H1 (cell line): ENCODE measurements at regions not wholly inside any gene's neighbourhood (a gene's known extent, or its start where the extent isn't known, plus 50 kb on each side); places are given as distances from the start of the nearest gene placed in this dataset.

Source experiments
- CTCF ChIA-PET: fragments of 300-600 bp; sonication (Branson Sonifier 250); formaldehyde crosslinking; loops from one replicate; lab custom pipeline; 2021; ENCODE audit not compliant: partially characterized antibody; lab: Charles Lee
- POLR2A ChIA-PET: fragments of 300-600 bp; sonication (Branson Sonifier 250); formaldehyde crosslinking; loops from one replicate; lab custom pipeline; 2021; ENCODE audit warnings: inconsistent platforms; ENCODE audit not compliant: partially characterized antibody; lab: Charles Lee
- DNase-seq, 2 experiments: peaks; one replicate each; pipeline versions ENCODE4 v3.0.0 to v3.0.0-alpha.2; 2010 to 2022; ENCODE audit warnings: low spot score in 2 of 2, low read depth in 1 of 2, mixed read lengths in 1 of 2
- FAIRE-seq: peaks from 2 replicates; lab custom pipeline; 2011; peaks lifted over from hg19 to GRCh38; lab: Jason Lieb, UNC
- H2AFZ ChIP-seq: 2 replicates; pipeline ENCODE4 v1.8.1; 2012; ENCODE audit warnings: low read length, inconsistent platforms
- H2AK5ac ChIP-seq: 2 replicates; pipeline ENCODE4 v1.6.1; 2013; ENCODE audit warnings: low read depth, low read length
- H2BK120ac ChIP-seq: replicated peaks from 2 replicates; pipeline ENCODE3; 2013; ENCODE audit warnings: low read depth, low read length, inconsistent platforms
- H2BK12ac ChIP-seq: 2 replicates; pipeline ENCODE4 v1.6.1; 2013; ENCODE audit warnings: low read depth, low read length
- H2BK15ac ChIP-seq: 2 replicates; pipeline ENCODE4 v1.6.1; 2013; ENCODE audit warnings: low read length
- H2BK20ac ChIP-seq: 2 replicates; pipeline ENCODE4 v1.6.1; 2013; ENCODE audit warnings: low read length
- H2BK5ac ChIP-seq: 2 replicates; pipeline ENCODE4 v1.6.1; 2013; ENCODE audit warnings: low read depth, low read length
- H3K14ac ChIP-seq: 2 replicates; pipeline ENCODE4 v1.6.1; 2013; ENCODE audit warnings: inconsistent platforms; ENCODE audit not compliant: insufficient read length
- H3K18ac ChIP-seq: 2 replicates; pipeline ENCODE4 v1.6.1; 2013; ENCODE audit warnings: low read length; ENCODE audit errors: extremely low read depth
- H3K23ac ChIP-seq: 2 replicates; pipeline ENCODE4 v1.6.1; 2013; ENCODE audit warnings: inconsistent platforms; ENCODE audit not compliant: insufficient read length
- H3K23me2 ChIP-seq: 2 replicates; pipeline ENCODE4 v1.6.1; 2013; ENCODE audit warnings: low read depth, low read length
- H3K27ac ChIP-seq: 2 replicates; pipeline ENCODE4 v1.6.1; 2011; ENCODE audit warnings: low read depth, low read length, inconsistent platforms
- H3K27me3 ChIP-seq, 4 experiments: replicated peaks in 1 of 4; 1 replicate in 1 of 4; 2 replicates in 3 of 4; pipeline versions ENCODE4 v1.6.1 to v1.8.1; 2011 to 2013; ENCODE audit warnings: low read length in 3 of 4, mild to moderate bottlenecking in 3 of 4, inconsistent platforms in 2 of 4, mixed read lengths in 2 of 4, moderate library complexity in 1 of 4; ENCODE audit not compliant: control insufficient read depth in 3 of 4, insufficient read depth in 3 of 4; ENCODE audit errors: extremely low read depth in 1 of 4
- H3K36me3 ChIP-seq, 4 experiments: 2 replicates each; pipeline versions ENCODE4 v1.6.1 to v1.8.1; 2011 to 2013; ENCODE audit warnings: mild to moderate bottlenecking in 4 of 4, low read length in 3 of 4, moderate library complexity in 2 of 4, control low read depth in 1 of 4, inconsistent platforms in 1 of 4; ENCODE audit not compliant: insufficient read depth in 4 of 4, control insufficient read depth in 2 of 4
- H3K4ac ChIP-seq: replicated peaks from 2 replicates; pipeline ENCODE3; 2013; ENCODE audit warnings: low read length, low read depth, mixed read lengths, inconsistent platforms; ENCODE audit not compliant: insufficient read length
- H3K4me1 ChIP-seq, 4 experiments: replicated peaks in 1 of 4; 1 replicate in 1 of 4; 2 replicates in 3 of 4; pipeline versions ENCODE4 v1.6.1 to v1.8.1; 2011 to 2013; ENCODE audit warnings: low read length in 3 of 4, inconsistent platforms in 2 of 4, mixed read lengths in 1 of 4; ENCODE audit not compliant: insufficient read depth in 4 of 4, control insufficient read depth in 3 of 4
- H3K4me2 ChIP-seq, 2 experiments: 2 replicates each; pipeline versions ENCODE4 v1.6.1 to v1.8.1; 2011 to 2013; ENCODE audit warnings: low read depth in 2 of 2, low read length in 2 of 2, control low read depth in 1 of 2, inconsistent platforms in 1 of 2, mild to moderate bottlenecking in 1 of 2; ENCODE audit not compliant: insufficient read depth in 1 of 2
- H3K4me3 ChIP-seq, 4 experiments: fragments of 200-600, 300-600 bp in 1 of 4; sonication (generic), shearing (Covaris generic), sonication (Bioruptor Twin) in 1 of 4; 2 replicates each; pipeline versions ENCODE4 v1.5.1 to v1.8.1; 2011 to 2016; ENCODE audit warnings: low read length in 4 of 4, low read depth in 3 of 4, control low read depth in 2 of 4, inconsistent platforms in 2 of 4, mild to moderate bottlenecking in 2 of 4, mixed read lengths in 1 of 4, moderate library complexity in 1 of 4; ENCODE audit not compliant: insufficient read depth in 2 of 4; ENCODE audit errors: extremely low read depth in 1 of 4
- H3K56ac ChIP-seq: replicated peaks from 2 replicates; pipeline ENCODE3; 2013; ENCODE audit warnings: low read depth, mild to moderate bottlenecking, mixed read lengths, low read length, inconsistent platforms; ENCODE audit not compliant: insufficient read length
- H3K79me1 ChIP-seq: 2 replicates; pipeline ENCODE4 v1.6.1; 2013; ENCODE audit warnings: low read depth, low read length, control low read depth
- H3K79me2 ChIP-seq, 2 experiments: 2 replicates each; pipeline versions ENCODE4 v1.6.1 to v1.8.1; 2012 to 2013; ENCODE audit warnings: low read length in 2 of 2, mild to moderate bottlenecking in 2 of 2, inconsistent platforms in 1 of 2; ENCODE audit not compliant: insufficient read depth in 2 of 2, control insufficient read depth in 1 of 2
- H3K9ac ChIP-seq, 4 experiments: replicated peaks in 1 of 4; 1 replicate in 1 of 4; 2 replicates in 3 of 4; pipeline versions ENCODE4 v1.6.1 to v1.8.1; 2011 to 2013; ENCODE audit warnings: low read depth in 3 of 4, low read length in 3 of 4, control low read depth in 2 of 4, mild to moderate bottlenecking in 2 of 4, moderate library complexity in 2 of 4, inconsistent platforms in 1 of 4; ENCODE audit errors: extremely low read depth in 1 of 4
- H3K9me3 ChIP-seq, 2 experiments: 2 replicates each; pipeline versions ENCODE4 v1.6.1 to v1.8.1; 2012 to 2013; ENCODE audit warnings: mild to moderate bottlenecking in 2 of 2, moderate library complexity in 2 of 2, control low read depth in 1 of 2, inconsistent platforms in 1 of 2, low read depth in 1 of 2, low read length in 1 of 2, mixed read lengths in 1 of 2; ENCODE audit not compliant: insufficient read depth in 2 of 2
- H4K20me1 ChIP-seq, 2 experiments: replicated peaks in 1 of 2; 2 replicates each; pipeline versions ENCODE3 to v1.8.1; 2011 to 2013; ENCODE audit warnings: inconsistent platforms in 2 of 2, low read length in 2 of 2, mild to moderate bottlenecking in 1 of 2; ENCODE audit not compliant: insufficient read depth in 2 of 2, control insufficient read depth in 1 of 2
- H4K5ac ChIP-seq: 2 replicates; pipeline ENCODE4 v1.6.1; 2013; ENCODE audit warnings: low read length, low read depth, mixed read lengths, inconsistent platforms; ENCODE audit not compliant: insufficient read length
- H4K8ac ChIP-seq: 2 replicates; pipeline ENCODE4 v1.8.0; 2013; ENCODE audit warnings: mild to moderate bottlenecking, moderate library complexity, low read length, inconsistent platforms; ENCODE audit not compliant: insufficient read depth; ENCODE audit errors: extremely low read depth
- H4K91ac ChIP-seq: replicated peaks from 2 replicates; pipeline ENCODE3; 2013; ENCODE audit warnings: low read length, mixed read lengths, inconsistent platforms; ENCODE audit not compliant: insufficient read length
- BACH1 ChIP-seq: IDR thresholded peaks from 2 replicates; pipeline ENCODE4 v1.6.1; 2012; ENCODE audit warnings: low read length, improper control_type of control experiment
- CHD1 ChIP-seq: IDR thresholded peaks from 2 replicates; pipeline ENCODE4 v1.6.1; 2012; ENCODE audit warnings: low read depth, low read length, improper control_type of control experiment
- EP300 ChIP-seq, 2 experiments: IDR thresholded peaks; 1 replicate in 1 of 2; 2 replicates in 1 of 2; pipeline ENCODE4 v1.6.1; 2011 to 2012; ENCODE audit warnings: low read depth in 2 of 2, low read length in 2 of 2, mild to moderate bottlenecking in 2 of 2, borderline replicate concordance in 1 of 2, inconsistent platforms in 1 of 2, moderate library complexity in 1 of 2
- FOSL1 ChIP-seq: IDR thresholded peaks from 2 replicates; pipeline ENCODE4 v1.6.1; 2011; ENCODE audit warnings: mild to moderate bottlenecking, low read depth, low read length, moderate library complexity; ENCODE audit not compliant: insufficient read depth
- HDAC2 ChIP-seq, 2 experiments: fragments of 300-600 bp in 1 of 2; sonication (generic) in 1 of 2; IDR thresholded peaks; 2 replicates each; pipeline ENCODE4 v1.6.1; 2011 to 2012; ENCODE audit warnings: low read depth in 2 of 2, low read length in 2 of 2, mild to moderate bottlenecking in 2 of 2, moderate library complexity in 2 of 2, borderline replicate concordance in 1 of 2, inconsistent platforms in 1 of 2
- HDAC6 ChIP-seq: IDR thresholded peaks from one replicate; pipeline ENCODE4 v1.7.1; 2012; ENCODE audit warnings: low read depth, mild to moderate bottlenecking, inconsistent platforms, low read length, moderate library complexity
- RXRA ChIP-seq: IDR thresholded peaks from 2 replicates; pipeline ENCODE4 v1.6.1; 2011; ENCODE audit warnings: low read depth, mild to moderate bottlenecking, low read length, moderate library complexity; ENCODE audit not compliant: insufficient read depth
- SP1 ChIP-seq: IDR thresholded peaks from 2 replicates; pipeline ENCODE4 v1.6.1; 2011; ENCODE audit warnings: low read depth, low read length
- SP4 ChIP-seq: IDR thresholded peaks from 2 replicates; pipeline ENCODE4 v1.6.1; 2012; ENCODE audit warnings: low read length, inconsistent platforms
- SUZ12 ChIP-seq: fragments of 200-600 bp; sonication (generic); IDR thresholded peaks from 2 replicates; pipeline ENCODE4 v1.6.1; 2012; ENCODE audit warnings: mild to moderate bottlenecking, inconsistent platforms, low read length, moderate library complexity, mixed read lengths
- TAF1 ChIP-seq: IDR thresholded peaks from 2 replicates; pipeline ENCODE4 v1.6.1; 2011; ENCODE audit warnings: mild to moderate bottlenecking, low read depth, low read length
- TAF7 ChIP-seq: optimal IDR thresholded peaks from 2 replicates; pipeline ENCODE3; 2011; ENCODE audit warnings: low read depth, mild to moderate bottlenecking, inconsistent platforms, low read length, moderate library complexity, borderline replicate concordance
- ZNF274 ChIP-seq: IDR thresholded peaks from 2 replicates; pipeline ENCODE4 v1.7.0; 2012; ENCODE audit warnings: low read length, borderline replicate concordance; ENCODE audit errors: extremely low read depth
- WGBS, 2 experiments: shearing (Covaris generic) in 1 of 2; methylation state at CpG; one replicate each; pipeline versions ENCODE4 v1.1.6 to v1.1.7; 2013 to 2015; ENCODE audit warnings: low lambda C conversion rate in 2 of 2, mixed read lengths in 2 of 2, inconsistent platforms in 1 of 2, low coverage in 1 of 2, missing lambda C conversion rate in 1 of 2; ENCODE audit not compliant: insufficient replicate concordance in 2 of 2, insufficient coverage in 1 of 2, insufficient read length in 1 of 2; ENCODE audit errors: extremely low coverage in 1 of 2, missing lambda C conversion rate in 1 of 2; 5-methylcytosine and 5-hydroxymethylcytosine counted together

DNA sequence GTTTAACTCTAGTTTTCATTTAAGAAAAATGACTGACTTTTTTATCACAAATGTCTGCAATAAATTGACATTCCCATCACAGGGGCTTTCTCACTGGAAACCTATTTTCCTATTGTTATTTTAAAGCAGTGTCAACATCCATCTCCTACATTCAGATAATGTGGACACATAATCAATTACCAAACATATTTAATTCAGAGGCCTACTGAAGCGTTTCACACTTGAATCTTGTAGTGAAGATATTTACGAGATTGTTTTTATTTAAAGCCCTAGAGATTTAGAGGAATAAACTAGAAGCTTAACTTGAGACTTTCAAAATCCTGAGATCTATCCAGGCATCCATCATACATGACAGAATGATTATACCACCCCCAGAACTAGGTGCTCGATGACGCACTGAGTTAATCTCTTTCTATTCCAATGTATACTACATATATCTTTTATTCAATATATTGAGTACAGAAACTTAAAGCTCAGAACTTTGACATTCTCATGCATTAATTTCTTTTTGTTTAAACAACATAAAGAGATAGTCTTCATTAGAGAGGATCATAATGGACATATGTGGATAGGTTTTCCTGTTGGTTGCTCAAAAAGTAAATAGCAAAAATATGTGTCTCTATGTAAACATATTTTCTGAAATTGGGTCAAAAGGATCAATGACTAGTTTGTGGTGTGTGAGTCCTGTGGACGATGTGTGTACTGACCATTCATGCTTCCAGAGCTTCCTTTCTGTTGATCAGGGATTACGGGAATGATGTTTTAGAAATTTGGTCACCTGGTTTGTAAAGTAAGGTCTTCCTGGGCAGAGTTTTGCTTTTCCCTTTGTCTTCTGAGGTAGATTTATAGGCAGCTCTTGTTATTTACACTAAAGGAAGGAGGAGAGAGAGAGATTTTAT lies 171.5 kb upstream of the HMCN1 start:
- Histone ChIP-seq H2BK12ac (no peak overlapping the region), H2BK5ac (no peak overlapping the region), H3K23ac (no peak overlapping the region), H3K36me3 (no peaks in the 10 kb centered on the region), H4K20me1 (no peaks in the 10 kb centered on the region), H3K4me1 (no peaks in the 10 kb centered on the region; a peak in 2 of 7 replicates), H3K4ac (no peak overlapping the region), H3K23me2 (no peaks in the 10 kb centered on the region), H2BK120ac (no peak overlapping the region), H3K4me2 (no peak overlapping the region), H2AFZ (no peak overlapping the region), H3K18ac (no peak overlapping the region), H4K91ac (no peak overlapping the region), H3K4me3 (no peak overlapping the region), H2BK15ac (no peak overlapping the region), H3K14ac (no peak overlapping the region), H3K9ac (no peak overlapping the region), H3K27ac (no peak overlapping the region), H3K79me2 (no peaks in the 10 kb centered on the region), H3K56ac (no peak overlapping the region), H4K5ac (no peak overlapping the region), H3K27me3 (no peaks in the 10 kb centered on the region), H3K9me3 (no peaks in the 10 kb centered on the region), H2BK20ac (no peak overlapping the region), H4K8ac (no peak overlapping the region), H3K79me1 (no peaks in the 10 kb centered on the region), H2AK5ac (no peak overlapping the region)
- FAIRE-seq = no peak
- CTCF ChIA-PET = interaction anchor here (0.7 to 5.5 kb wide), 7 partner anchors 8 to 210 kb away, joined by 3 to 33 read pairs (median 3); no protein-coding TSS in a partner anchor
- DNase-seq = no peak
- POLR2A ChIA-PET = no interaction called here
- 89% methylated on average over 6 of the region's 6 CpGs; no CpG with 5 or more reads in 1 of the 2 experiments for WGBS, 2 experiments
- TF ChIP-seq HDAC2 (IDR thresholded peaks at IDR 0.05; ENCODE audit: borderline replicate concordance in 1 of 2, low read depth in 2 of 2, low read length in 2 of 2) (no peak), FOSL1 (no peak), EP300 (IDR thresholded peaks at IDR 0.05; ENCODE audit: borderline replicate concordance in 1 of 2, low read depth in 2 of 2, low read length in 2 of 2) (no peak), BACH1 (no peak), HDAC6 (no peak), TAF7 (no peak), SP4 (no peak), RXRA (no peak), CHD1 (no peak), ZNF274 (no peak), SUZ12 (no peak), TAF1 (no peak), SP1 (no peak)
